Chondrocyte (in vitro differentiated cells): ENCODE measurements at regions not wholly inside any gene's neighbourhood (a gene's known extent, or its start where the extent isn't known, plus 50 kb on each side); places are given as distances from the start of the nearest gene placed in this dataset.

ENCODE experiments used
- DNase-seq: peaks from one replicate; pipeline ENCODE4 v3.0.0; 2021; ENCODE audit warnings: mixed read lengths, low spot score
- H3K27ac Mint-ChIP-seq: one replicate; pipeline ENCODE4 v1.8.0; 2021; ENCODE audit warnings: mild to moderate bottlenecking, moderate library complexity, mixed read lengths; ENCODE audit not compliant: unreplicated experiment
- H3K27me3 Mint-ChIP-seq: 2 replicates; pipeline ENCODE4 v1.8.0; 2021; ENCODE audit warnings: low read depth, mixed read lengths
- H3K36me3 Mint-ChIP-seq: 2 replicates; pipeline ENCODE4 v1.8.0; 2021; ENCODE audit warnings: low read depth, mixed read lengths
- H3K4me1 Mint-ChIP-seq: 2 replicates; pipeline ENCODE4 v1.8.0; 2021; ENCODE audit warnings: low read depth, mild to moderate bottlenecking, mixed read lengths
- H3K4me3 Mint-ChIP-seq: one replicate; pipeline ENCODE4 v1.8.0; 2021; ENCODE audit warnings: mild to moderate bottlenecking, moderate library complexity, mixed read lengths; ENCODE audit not compliant: unreplicated experiment
- H3K9me3 Mint-ChIP-seq: 2 replicates; pipeline ENCODE4 v1.8.0; 2021; ENCODE audit warnings: low read depth, mixed read lengths
- CTCF ChIP-seq: fragments of 200-600 bp; sonication (generic); IDR thresholded peaks from 2 replicates; pipeline ENCODE4 v1.5.0; 2021; ENCODE audit warnings: antibody characterized with exemption, mild to moderate bottlenecking, moderate library complexity

GRCh38 chr5:111857623-111858022 lies 100.6 kb upstream of the NREP start:
- H3K9me3 Mint-ChIP-seq = no peaks in the 10 kb centered on the region
- peaks cover 57% of the 10 kb centered on the region for H3K4me1 Mint-ChIP-seq
- peak; percentile 51 for TF ChIP-seq CTCF
- H3K4me3 Mint-ChIP-seq = no peak overlapping the region
- DNase-seq = no peak
- H3K27ac Mint-ChIP-seq = no peak overlapping the region
- H3K36me3 Mint-ChIP-seq = no peaks in the 10 kb centered on the region
- no peaks in the 10 kb centered on the region for H3K27me3 Mint-ChIP-seq

- Mint-ChIP-seq H3K9me3 (no peaks in the 10 kb centered on the region), H3K27me3 (no peaks in the 10 kb centered on the region), H3K4me1 (peaks cover 57% of the 10 kb centered on the region), H3K36me3 (no peaks in the 10 kb centered on the region), H3K27ac (peak overlapping the region; percentile 28), H3K4me3 (no peak overlapping the region)
- TF ChIP-seq CTCF = no peak
- no peak for DNase-seq
These were observed 100.0 kb upstream of the NREP start for GRCh38 chr5:111856876-111857466.

GRCh38 chr5:111855356-111855755 lies 98.4 kb upstream of the NREP start:
- Mint-ChIP-seq H3K4me1 (peaks cover 53% of the 10 kb centered on the region), H3K4me3 (no peak overlapping the region)
- DNase-seq = no peak

GRCh38 chr5:111854186-111854585 lies 97.2 kb upstream of the NREP start:
- TF ChIP-seq CTCF = no peak
- Mint-ChIP-seq H3K27me3 (no peaks in the 10 kb centered on the region), H3K4me3 (no peak overlapping the region), H3K27ac (peak overlapping the region; percentile 74), H3K9me3 (no peaks in the 10 kb centered on the region), H3K4me1 (peaks cover 42% of the 10 kb centered on the region), H3K36me3 (peaks cover 3% of the 10 kb centered on the region)
- no peak for DNase-seq

More at GRCh38 chr5:111855356-111855755, 98.4 kb upstream of the NREP start:
- TF ChIP-seq CTCF = no peak
- Mint-ChIP-seq H3K27me3 (no peaks in the 10 kb centered on the region), H3K27ac (no peak overlapping the region), H3K9me3 (no peaks in the 10 kb centered on the region), H3K36me3 (peaks cover 3% of the 10 kb centered on the region)

- no peaks in the 10 kb centered on the region for H3K9me3 Mint-ChIP-seq
- DNase-seq = no peak
- no peak for TF ChIP-seq CTCF
- no peak overlapping the region for H3K4me3 Mint-ChIP-seq
- H3K36me3 Mint-ChIP-seq = peaks cover 3% of the 10 kb centered on the region
- peaks cover 42% of the 10 kb centered on the region for H3K4me1 Mint-ChIP-seq
- no peaks in the 10 kb centered on the region for H3K27me3 Mint-ChIP-seq
- H3K27ac Mint-ChIP-seq = peak overlapping the region; percentile 77
These were observed 96.8 kb upstream of the NREP start for GRCh38 chr5:111853748-111854147.
